GM03348 (cell line): ENCODE measurements at regions not wholly inside any gene's neighbourhood (a gene's known extent, or its start where the extent isn't known, plus 50 kb on each side); places are given as distances from the start of the nearest gene placed in this dataset.
A peak's percentile ranks its signal among the peaks of the same experiment; 100 is the strongest.

Experiments used
- DNase-seq: peaks from one replicate; pipeline ENCODE4 v3.0.0; 2012; ENCODE audit warnings: low spot score

GRCh38 chr2:180364719-180365118, 357.6 kb upstream of the CWC22 start:
- DNase-seq, result no peak

GRCh38 chr2:180360283-180360618, 353.2 kb upstream of the CWC22 start:
- no peak for DNase-seq

GRCh38 chr2:180359522-180360282, 352.6 kb upstream of the CWC22 start:
- DNase-seq, result no peak

GRCh38 chr2:180358458-180358857, 351.4 kb upstream of the CWC22 start:
- DNase-seq, result no peak

- no peak for DNase-seq
These were observed 349.6 kb upstream of the CWC22 start for GRCh38 chr2:180356676-180357075.

- DNase-seq, result no peak
These were observed 345.5 kb upstream of the CWC22 start for GRCh38 chr2:180352620-180353019.

GRCh38 chr2:180349809-180350208, 342.7 kb upstream of the CWC22 start:
- no peak for DNase-seq

GRCh38 chr2:180343528-180344345, 336.6 kb upstream of the CWC22 start:
- DNase-seq, result no peak

- no peak for DNase-seq
These were observed 330.0 kb upstream of the CWC22 start for GRCh38 chr2:180337136-180337535.

- no peak for DNase-seq
These were observed 329.5 kb upstream of the CWC22 start for GRCh38 chr2:180336550-180336949.

- no peak for DNase-seq
These were observed 327.4 kb upstream of the CWC22 start for GRCh38 chr2:180334514-180334913.

- DNase-seq, result no peak
These were observed 321.8 kb upstream of the CWC22 start for GRCh38 chr2:180328795-180329422.

- no peak for DNase-seq
These were observed 320.1 kb upstream of the CWC22 start for GRCh38 chr2:180327185-180327584.

GRCh38 chr2:180325416-180326120, 318.5 kb upstream of the CWC22 start:
- no peak for DNase-seq

GRCh38 chr2:180324182-180324581, 317.1 kb upstream of the CWC22 start:
- DNase-seq, result peak; percentile 2

GRCh38 chr2:180322781-180323180, 315.7 kb upstream of the CWC22 start:
- peak; percentile 22 for DNase-seq

GRCh38 chr2:180319586-180320405, 312.7 kb upstream of the CWC22 start:
- DNase-seq, result no peak

GRCh38 chr2:180314086-180314485, 307.0 kb upstream of the CWC22 start:
- peak; percentile 42 for DNase-seq

- no peak for DNase-seq
These were observed 305.4 kb upstream of the CWC22 start for GRCh38 chr2:180312542-180312941.

- no peak for DNase-seq
These were observed 300.0 kb upstream of the CWC22 start for GRCh38 chr2:180307096-180307495.

- DNase-seq, result no peak
These were observed 299.2 kb upstream of the CWC22 start for GRCh38 chr2:180306346-180306745.
